DND-41 (cell line): ENCODE measurements at regions not wholly inside any gene's neighbourhood (a gene's known extent, or its start where the extent isn't known, plus 50 kb on each side); places are given as distances from the start of the nearest gene placed in this dataset.

ENCODE experiments used
- CTCF ChIP-seq: IDR thresholded peaks from 2 replicates; pipeline ENCODE4 v1.5.1; 2012; ENCODE audit warnings: borderline replicate concordance, low read length, moderate library complexity, mild to moderate bottlenecking; ENCODE audit not compliant: poor library complexity, severe bottlenecking; ENCODE audit errors: extremely low read depth
- EZH2 ChIP-seq: IDR thresholded peaks from 3 replicates; pipeline ENCODE4 v1.6.1; 2012; ENCODE audit warnings: borderline replicate concordance, low read depth, mild to moderate bottlenecking, moderate library complexity, low read length, inconsistent platforms; ENCODE audit not compliant: severe bottlenecking

- TF ChIP-seq EZH2 (no peak), CTCF (no peak)
These were observed 717.1 kb downstream of the SEMA5A start for GRCh38 chr5:8828596-8829322.
